ENCODE measurements at regions not wholly inside any gene's neighbourhood (a gene's known extent, or its start where the extent isn't known, plus 50 kb on each side); places are given as distances from the start of the nearest gene placed in this dataset.

GRCh38 chr20:7654231-7654630 lies 286.0 kb downstream of the HAO1 start:
- no peak for TF ChIP-seq CTCF (conservative IDR thresholded peaks at IDR 0.05; ENCODE audit: low read length)
- TF ChIP-seq EZH2phosphoT487 (IDR thresholded peaks at IDR 0.05; ENCODE audit: borderline replicate concordance), result no peak
